GM12872 (cell line): ENCODE measurements at regions not wholly inside any gene's neighbourhood (a gene's known extent, or its start where the extent isn't known, plus 50 kb on each side); places are given as distances from the start of the nearest gene placed in this dataset.

ENCODE experiments used
- CTCF ChIP-seq: IDR thresholded peaks from 3 replicates; pipeline ENCODE4 v1.5.1; 2011; ENCODE audit warnings: low read depth, mild to moderate bottlenecking, low read length, moderate library complexity; ENCODE audit not compliant: insufficient read depth

DNA sequence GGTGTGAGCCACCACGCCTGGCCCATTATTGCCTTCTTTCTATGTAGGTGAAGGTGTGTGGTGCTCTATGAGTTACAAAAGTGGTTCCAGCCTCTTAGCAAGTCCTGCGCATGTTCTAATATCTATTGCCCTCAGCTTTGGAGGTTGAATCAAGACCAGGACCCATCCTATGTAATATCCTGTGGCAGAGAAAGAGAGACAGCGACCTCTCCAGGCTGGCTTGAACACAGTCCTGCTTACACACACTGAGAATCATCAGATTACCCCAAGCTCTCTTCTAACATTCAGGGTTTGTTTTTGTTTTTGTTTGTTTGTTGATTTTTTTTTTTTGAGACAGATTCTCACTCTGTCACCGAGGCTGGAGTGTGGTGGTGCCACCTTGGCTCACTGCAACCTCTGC is 94.7 kb upstream of the OSMR start:
- TF ChIP-seq CTCF = no peak; the same call in 2 of the 3 replicates

GRCh38 chr5:38752012-38752536 is 93.7 kb upstream of the OSMR start:
- no peak for TF ChIP-seq CTCF

GRCh38 chr5:38752622-38753021 is 93.2 kb upstream of the OSMR start:
- no peak for TF ChIP-seq CTCF

DNA sequence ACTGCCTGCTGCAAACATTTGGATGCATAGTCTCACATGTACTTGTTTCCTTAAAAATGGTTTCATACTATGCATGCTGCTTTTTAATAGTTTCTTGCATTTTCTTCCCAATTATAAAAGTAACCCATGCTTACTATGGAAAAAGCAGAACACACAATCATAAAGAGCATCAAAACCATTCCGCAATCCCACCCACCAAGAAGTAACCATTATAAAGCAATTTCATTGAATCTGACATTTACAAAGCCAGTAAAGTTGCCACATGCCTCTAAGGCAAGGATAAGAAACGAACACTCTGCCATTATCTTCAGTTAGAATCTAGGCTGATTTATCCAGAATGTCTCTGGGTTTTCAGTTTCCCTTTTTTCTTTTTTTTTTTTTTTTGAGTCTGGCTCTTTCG is 92.7 kb upstream of the OSMR start:
- TF ChIP-seq CTCF = no peak

DNA sequence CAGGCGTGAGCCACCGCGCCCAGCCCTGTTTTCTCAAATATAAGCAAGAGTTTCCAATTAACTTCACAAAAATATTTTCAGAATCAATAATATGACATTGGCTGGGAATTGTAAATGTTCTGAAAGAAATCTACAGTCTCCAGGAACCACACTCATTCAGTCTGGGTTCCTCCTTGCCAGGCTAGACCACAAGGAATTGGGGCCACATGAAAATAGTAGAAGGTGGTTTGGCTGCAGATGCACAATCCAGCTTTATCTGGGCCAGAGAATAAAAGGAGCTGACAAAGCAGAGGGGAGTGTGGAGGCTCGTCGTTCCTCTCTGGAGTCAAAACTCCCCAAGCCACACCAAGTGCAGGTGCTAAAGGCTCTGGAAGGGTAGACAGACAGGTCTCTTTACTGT is 92.0 kb upstream of the OSMR start:
- TF ChIP-seq CTCF = no peak

DNA sequence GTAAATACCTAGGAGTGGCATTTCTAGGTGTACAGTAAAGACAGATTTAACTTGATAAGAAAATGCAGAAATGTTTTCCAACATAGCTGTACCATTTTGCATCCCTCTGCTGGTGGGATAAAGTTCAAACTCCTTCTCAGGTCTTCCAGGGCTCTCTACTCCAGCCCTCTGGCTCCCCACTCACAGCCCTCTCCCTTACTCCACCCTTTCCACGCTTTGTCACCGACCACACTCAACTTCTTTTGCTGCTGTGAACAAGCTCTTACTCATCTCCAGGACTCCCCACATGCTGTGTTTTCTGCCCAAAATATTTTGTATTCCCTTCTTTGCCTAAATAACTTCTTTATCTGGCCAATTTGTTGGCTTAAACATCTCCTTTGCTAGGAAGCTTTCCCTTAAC is 90.6 kb upstream of the OSMR start:
- no peak for TF ChIP-seq CTCF

GRCh38 chr5:38756068-38756467 is 89.7 kb upstream of the OSMR start:
- TF ChIP-seq CTCF = no peak
